ENCODE measurements at regions not wholly inside any gene's neighbourhood (a gene's known extent, or its start where the extent isn't known, plus 50 kb on each side); places are given as distances from the start of the nearest gene placed in this dataset.

- no peak overlapping the region for H3K4me3 ChIP-seq (ENCODE audit: low read depth, low read length)
- TF ChIP-seq CTCF (IDR thresholded peaks at IDR 0.05; ENCODE audit: insufficient read depth, low read depth, low read length, missing control alignments), result no peak
Measured at GRCh38 chr22:46026899-46027210, 49.9 kb upstream of the WNT7B start.

GRCh38 chr22:46027211-46028105 lies 50.5 kb upstream of the WNT7B start:
- no peak overlapping the region for H3K4me3 ChIP-seq (ENCODE audit: low read depth, low read length)
- no peak for TF ChIP-seq CTCF (IDR thresholded peaks at IDR 0.05; ENCODE audit: insufficient read depth, low read depth, low read length, missing control alignments)
- DNase-seq (ENCODE audit: low read depth), result no peak

More at GRCh38 chr22:46026899-46027210, 49.9 kb upstream of the WNT7B start:
- no peak for DNase-seq (ENCODE audit: low read depth)

GRCh38 chr22:46028106-46028991 lies 51.4 kb upstream of the WNT7B start:
- H3K4me3 ChIP-seq (ENCODE audit: low read depth, low read length), result no peak overlapping the region
- DNase-seq (ENCODE audit: low read depth), result no peak
- no peak for TF ChIP-seq CTCF (IDR thresholded peaks at IDR 0.05; ENCODE audit: insufficient read depth, low read depth, low read length, missing control alignments)

GRCh38 chr22:46029036-46029435 lies 52.1 kb upstream of the WNT7B start:
- H3K4me3 ChIP-seq (ENCODE audit: low read depth, low read length), result no peak overlapping the region
- DNase-seq (ENCODE audit: low read depth), result no peak
- TF ChIP-seq CTCF (IDR thresholded peaks at IDR 0.05; ENCODE audit: insufficient read depth, low read depth, low read length, missing control alignments), result no peak

- no peak overlapping the region for H3K4me3 ChIP-seq (ENCODE audit: low read depth, low read length)
- TF ChIP-seq CTCF (IDR thresholded peaks at IDR 0.05; ENCODE audit: insufficient read depth, low read depth, low read length, missing control alignments), result no peak
- DNase-seq (ENCODE audit: low read depth), result no peak
Measured at GRCh38 chr22:46029574-46030200, 52.7 kb upstream of the WNT7B start.

- no peak overlapping the region for H3K4me3 ChIP-seq (ENCODE audit: low read depth, low read length)
- TF ChIP-seq CTCF (IDR thresholded peaks at IDR 0.05; ENCODE audit: insufficient read depth, low read depth, low read length, missing control alignments), result no peak
- DNase-seq (ENCODE audit: low read depth), result no peak
Measured at GRCh38 chr22:46030231-46030880, 53.4 kb upstream of the WNT7B start.
